ENCODE measurements at regions not wholly inside any gene's neighbourhood (a gene's known extent, or its start where the extent isn't known, plus 50 kb on each side); places are given as distances from the start of the nearest gene placed in this dataset.
A peak's percentile ranks its signal among the peaks of the same experiment; 100 is the strongest.

GRCh38 chr22:48659404-48659996 is 1168.2 kb downstream of the BRD1 start:
- Histone ChIP-seq H3K4me3 (no peak overlapping the region), H3K36me3 (ENCODE audit: insufficient read depth) (no peaks in the 10 kb centered on the region; the same call in 1 of the 2 replicates), H3K27me3 (ENCODE audit: insufficient read depth) (no peaks in the 10 kb centered on the region), H2AFZ (no peak overlapping the region), H3F3A (replicated peaks; ENCODE audit: low read depth) (no peaks in the 10 kb centered on the region), H3K27ac (ENCODE audit: low read depth) (no peak overlapping the region), H4K20me1 (replicated peaks; ENCODE audit: insufficient read depth) (no peaks in the 10 kb centered on the region), H3K4me1 (ENCODE audit: insufficient read depth) (no peaks in the 10 kb centered on the region), H3K4me2 (no peak overlapping the region), H3K9me2 (ENCODE audit: insufficient read depth) (no peaks in the 10 kb centered on the region), H3K79me2 (replicated peaks; ENCODE audit: insufficient read depth) (no peaks in the 10 kb centered on the region)
- TF ChIP-seq EZH2phosphoT487 (IDR thresholded peaks at IDR 0.05; ENCODE audit: unreplicated experiment) (no peak), ZNF331 (CRISPR knock-in tag; IDR thresholded peaks at IDR 0.05; ENCODE audit: low read depth) (no peak), NANOG (IDR thresholded peaks at IDR 0.05; ENCODE audit: borderline replicate concordance) (no peak), CREB1 (CRISPR knock-in tag; IDR thresholded peaks at IDR 0.05; ENCODE audit: low read depth) (no peak), POLR2AphosphoS5 (IDR thresholded peaks at IDR 0.05; ENCODE audit: low read depth) (no peak)
- TF ChIP-seq, protein P1, sequence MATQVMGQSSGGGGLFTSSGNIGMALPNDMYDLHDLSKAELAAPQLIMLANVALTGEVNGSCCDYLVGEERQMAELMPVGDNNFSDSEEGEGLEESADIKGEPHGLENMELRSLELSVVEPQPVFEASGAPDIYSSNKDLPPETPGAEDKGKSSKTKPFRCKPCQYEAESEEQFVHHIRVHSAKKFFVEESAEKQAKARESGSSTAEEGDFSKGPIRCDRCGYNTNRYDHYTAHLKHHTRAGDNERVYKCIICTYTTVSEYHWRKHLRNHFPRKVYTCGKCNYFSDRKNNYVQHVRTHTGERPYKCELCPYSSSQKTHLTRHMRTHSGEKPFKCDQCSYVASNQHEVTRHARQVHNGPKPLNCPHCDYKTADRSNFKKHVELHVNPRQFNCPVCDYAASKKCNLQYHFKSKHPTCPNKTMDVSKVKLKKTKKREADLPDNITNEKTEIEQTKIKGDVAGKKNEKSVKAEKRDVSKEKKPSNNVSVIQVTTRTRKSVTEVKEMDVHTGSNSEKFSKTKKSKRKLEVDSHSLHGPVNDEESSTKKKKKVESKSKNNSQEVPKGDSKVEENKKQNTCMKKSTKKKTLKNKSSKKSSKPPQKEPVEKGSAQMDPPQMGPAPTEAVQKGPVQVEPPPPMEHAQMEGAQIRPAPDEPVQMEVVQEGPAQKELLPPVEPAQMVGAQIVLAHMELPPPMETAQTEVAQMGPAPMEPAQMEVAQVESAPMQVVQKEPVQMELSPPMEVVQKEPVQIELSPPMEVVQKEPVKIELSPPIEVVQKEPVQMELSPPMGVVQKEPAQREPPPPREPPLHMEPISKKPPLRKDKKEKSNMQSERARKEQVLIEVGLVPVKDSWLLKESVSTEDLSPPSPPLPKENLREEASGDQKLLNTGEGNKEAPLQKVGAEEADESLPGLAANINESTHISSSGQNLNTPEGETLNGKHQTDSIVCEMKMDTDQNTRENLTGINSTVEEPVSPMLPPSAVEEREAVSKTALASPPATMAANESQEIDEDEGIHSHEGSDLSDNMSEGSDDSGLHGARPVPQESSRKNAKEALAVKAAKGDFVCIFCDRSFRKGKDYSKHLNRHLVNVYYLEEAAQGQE (IDR thresholded peaks at IDR 0.05; ENCODE audit: unreplicated experiment), result no peak
- TF ChIP-seq, protein P2, sequence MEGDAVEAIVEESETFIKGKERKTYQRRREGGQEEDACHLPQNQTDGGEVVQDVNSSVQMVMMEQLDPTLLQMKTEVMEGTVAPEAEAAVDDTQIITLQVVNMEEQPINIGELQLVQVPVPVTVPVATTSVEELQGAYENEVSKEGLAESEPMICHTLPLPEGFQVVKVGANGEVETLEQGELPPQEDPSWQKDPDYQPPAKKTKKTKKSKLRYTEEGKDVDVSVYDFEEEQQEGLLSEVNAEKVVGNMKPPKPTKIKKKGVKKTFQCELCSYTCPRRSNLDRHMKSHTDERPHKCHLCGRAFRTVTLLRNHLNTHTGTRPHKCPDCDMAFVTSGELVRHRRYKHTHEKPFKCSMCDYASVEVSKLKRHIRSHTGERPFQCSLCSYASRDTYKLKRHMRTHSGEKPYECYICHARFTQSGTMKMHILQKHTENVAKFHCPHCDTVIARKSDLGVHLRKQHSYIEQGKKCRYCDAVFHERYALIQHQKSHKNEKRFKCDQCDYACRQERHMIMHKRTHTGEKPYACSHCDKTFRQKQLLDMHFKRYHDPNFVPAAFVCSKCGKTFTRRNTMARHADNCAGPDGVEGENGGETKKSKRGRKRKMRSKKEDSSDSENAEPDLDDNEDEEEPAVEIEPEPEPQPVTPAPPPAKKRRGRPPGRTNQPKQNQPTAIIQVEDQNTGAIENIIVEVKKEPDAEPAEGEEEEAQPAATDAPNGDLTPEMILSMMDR (conservative IDR thresholded peaks at IDR 0.05; ENCODE audit: low read depth in 2 of 2), result no peak
- ATAC-seq (no peak; the same call in 2 of the 3 replicates), DNase-seq (ENCODE audit: low spot score) (no peak)
- peaks cover 8% of the 10 kb centered on the region for H3K27me3 Mint-ChIP-seq (ENCODE audit: insufficient read depth, low read depth, poor library complexity)
- H3K27ac Mint-ChIP-seq, result peak overlapping the region; percentile 74; the same call in 1 of the 2 replicates
- peaks cover 13% of the 10 kb centered on the region for H3K36me3 Mint-ChIP-seq (ENCODE audit: low read depth)
- no peak overlapping the region for H3K4me3 Mint-ChIP-seq
- H3K9me3 Mint-ChIP-seq, result peaks cover 18% of the 10 kb centered on the region
- H3K4me1 Mint-ChIP-seq, result no peaks in the 10 kb centered on the region

- no peaks in the 10 kb centered on the region for H3K4me1 ChIP-seq (ENCODE audit: insufficient read depth)
- H3K79me2 ChIP-seq (replicated peaks; ENCODE audit: insufficient read depth), result no peaks in the 10 kb centered on the region
- DNase-seq (ENCODE audit: low spot score), result no peak
- peaks cover 8% of the 10 kb centered on the region for H3K27me3 Mint-ChIP-seq (ENCODE audit: insufficient read depth, low read depth, poor library complexity)
- H3K4me3 ChIP-seq, result no peak overlapping the region
- no peaks in the 10 kb centered on the region for H4K20me1 ChIP-seq (replicated peaks; ENCODE audit: insufficient read depth)
- no peaks in the 10 kb centered on the region for H3K27me3 ChIP-seq (ENCODE audit: insufficient read depth)
- H3F3A ChIP-seq (replicated peaks; ENCODE audit: low read depth), result no peaks in the 10 kb centered on the region
- H3K27ac Mint-ChIP-seq, result no peak overlapping the region
- peaks cover 12% of the 10 kb centered on the region; the same call in 2 of the 3 replicates for H3K9me3 Mint-ChIP-seq
- H2AFZ ChIP-seq, result no peak overlapping the region
- no peaks in the 10 kb centered on the region for H3K4me1 Mint-ChIP-seq
- H3K4me3 Mint-ChIP-seq, result no peak overlapping the region
- H3K4me2 ChIP-seq, result no peak overlapping the region
- H3K36me3 ChIP-seq (ENCODE audit: insufficient read depth), result no peaks in the 10 kb centered on the region; the same call in 1 of the 2 replicates
- H3K9me2 ChIP-seq (ENCODE audit: insufficient read depth), result no peaks in the 10 kb centered on the region
- H3K36me3 Mint-ChIP-seq (ENCODE audit: low read depth), result peaks cover 7% of the 10 kb centered on the region; the same call in 2 of the 3 replicates
- no peak overlapping the region for H3K27ac ChIP-seq (ENCODE audit: low read depth)
- ATAC-seq, result no peak; the same call in 2 of the 3 replicates
- TF ChIP-seq NANOG (IDR thresholded peaks at IDR 0.05; ENCODE audit: borderline replicate concordance), result no peak
- TF ChIP-seq ZNF331 (CRISPR knock-in tag; IDR thresholded peaks at IDR 0.05; ENCODE audit: low read depth), result no peak
- TF ChIP-seq CREB1 (CRISPR knock-in tag; IDR thresholded peaks at IDR 0.05; ENCODE audit: low read depth), result no peak
- TF ChIP-seq, protein P3, sequence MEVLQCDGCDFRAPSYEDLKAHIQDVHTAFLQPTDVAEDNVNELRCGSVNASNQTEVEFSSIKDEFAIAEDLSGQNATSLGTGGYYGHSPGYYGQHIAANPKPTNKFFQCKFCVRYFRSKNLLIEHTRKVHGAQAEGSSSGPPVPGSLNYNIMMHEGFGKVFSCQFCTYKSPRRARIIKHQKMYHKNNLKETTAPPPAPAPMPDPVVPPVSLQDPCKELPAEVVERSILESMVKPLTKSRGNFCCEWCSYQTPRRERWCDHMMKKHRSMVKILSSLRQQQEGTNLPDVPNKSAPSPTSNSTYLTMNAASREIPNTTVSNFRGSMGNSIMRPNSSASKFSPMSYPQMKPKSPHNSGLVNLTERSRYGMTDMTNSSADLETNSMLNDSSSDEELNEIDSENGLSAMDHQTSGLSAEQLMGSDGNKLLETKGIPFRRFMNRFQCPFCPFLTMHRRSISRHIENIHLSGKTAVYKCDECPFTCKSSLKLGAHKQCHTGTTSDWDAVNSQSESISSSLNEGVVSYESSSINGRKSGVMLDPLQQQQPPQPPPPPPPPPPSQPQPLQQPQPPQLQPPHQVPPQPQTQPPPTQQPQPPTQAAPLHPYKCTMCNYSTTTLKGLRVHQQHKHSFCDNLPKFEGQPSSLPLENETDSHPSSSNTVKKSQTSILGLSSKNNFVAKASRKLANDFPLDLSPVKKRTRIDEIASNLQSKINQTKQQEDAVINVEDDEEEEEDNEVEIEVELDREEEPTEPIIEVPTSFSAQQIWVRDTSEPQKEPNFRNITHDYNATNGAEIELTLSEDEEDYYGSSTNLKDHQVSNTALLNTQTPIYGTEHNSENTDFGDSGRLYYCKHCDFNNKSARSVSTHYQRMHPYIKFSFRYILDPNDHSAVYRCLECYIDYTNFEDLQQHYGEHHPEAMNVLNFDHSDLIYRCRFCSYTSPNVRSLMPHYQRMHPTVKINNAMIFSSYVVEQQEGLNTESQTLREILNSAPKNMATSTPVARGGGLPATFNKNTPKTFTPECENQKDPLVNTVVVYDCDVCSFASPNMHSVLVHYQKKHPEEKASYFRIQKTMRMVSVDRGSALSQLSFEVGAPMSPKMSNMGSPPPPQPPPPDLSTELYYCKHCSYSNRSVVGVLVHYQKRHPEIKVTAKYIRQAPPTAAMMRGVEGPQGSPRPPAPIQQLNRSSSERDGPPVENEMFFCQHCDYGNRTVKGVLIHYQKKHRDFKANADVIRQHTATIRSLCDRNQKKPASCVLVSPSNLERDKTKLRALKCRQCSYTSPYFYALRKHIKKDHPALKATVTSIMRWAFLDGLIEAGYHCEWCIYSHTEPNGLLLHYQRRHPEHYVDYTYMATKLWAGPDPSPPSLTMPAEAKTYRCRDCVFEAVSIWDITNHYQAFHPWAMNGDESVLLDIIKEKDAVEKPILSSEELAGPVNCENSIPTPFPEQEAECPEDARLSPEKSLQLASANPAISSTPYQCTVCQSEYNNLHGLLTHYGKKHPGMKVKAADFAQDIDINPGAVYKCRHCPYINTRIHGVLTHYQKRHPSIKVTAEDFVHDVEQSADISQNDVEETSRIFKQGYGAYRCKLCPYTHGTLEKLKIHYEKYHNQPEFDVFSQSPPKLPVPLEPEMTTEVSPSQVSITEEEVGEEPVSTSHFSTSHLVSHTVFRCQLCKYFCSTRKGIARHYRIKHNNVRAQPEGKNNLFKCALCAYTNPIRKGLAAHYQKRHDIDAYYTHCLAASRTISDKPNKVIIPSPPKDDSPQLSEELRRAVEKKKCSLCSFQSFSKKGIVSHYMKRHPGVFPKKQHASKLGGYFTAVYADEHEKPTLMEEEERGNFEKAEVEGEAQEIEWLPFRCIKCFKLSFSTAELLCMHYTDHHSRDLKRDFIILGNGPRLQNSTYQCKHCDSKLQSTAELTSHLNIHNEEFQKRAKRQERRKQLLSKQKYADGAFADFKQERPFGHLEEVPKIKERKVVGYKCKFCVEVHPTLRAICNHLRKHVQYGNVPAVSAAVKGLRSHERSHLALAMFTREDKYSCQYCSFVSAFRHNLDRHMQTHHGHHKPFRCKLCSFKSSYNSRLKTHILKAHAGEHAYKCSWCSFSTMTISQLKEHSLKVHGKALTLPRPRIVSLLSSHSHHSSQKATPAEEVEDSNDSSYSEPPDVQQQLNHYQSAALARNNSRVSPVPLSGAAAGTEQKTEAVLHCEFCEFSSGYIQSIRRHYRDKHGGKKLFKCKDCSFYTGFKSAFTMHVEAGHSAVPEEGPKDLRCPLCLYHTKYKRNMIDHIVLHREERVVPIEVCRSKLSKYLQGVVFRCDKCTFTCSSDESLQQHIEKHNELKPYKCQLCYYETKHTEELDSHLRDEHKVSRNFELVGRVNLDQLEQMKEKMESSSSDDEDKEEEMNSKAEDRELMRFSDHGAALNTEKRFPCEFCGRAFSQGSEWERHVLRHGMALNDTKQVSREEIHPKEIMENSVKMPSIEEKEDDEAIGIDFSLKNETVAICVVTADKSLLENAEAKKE (CRISPR knock-in tag; IDR thresholded peaks at IDR 0.05), result no peak
Observed at GRCh38 chr22:48658871-48659270, 1168.8 kb downstream of the BRD1 start.

Data from GM23338 (cell line).